Fibroblast of lung (primary cell): ENCODE measurements at regions not wholly inside any gene's neighbourhood (a gene's known extent, or its start where the extent isn't known, plus 50 kb on each side); places are given as distances from the start of the nearest gene placed in this dataset.
A peak's percentile ranks its signal among the peaks of the same experiment; 100 is the strongest.

Experiments used
- DNase-seq, 2 donors: peaks; one replicate each; pipeline versions ENCODE4 v3.0.0 to v3.0.0-alpha.2; 2010; ENCODE audit warnings: low read depth in 2 of 2
- H2AFZ ChIP-seq: 2 replicates; pipeline ENCODE4 v1.5.1; 2012; ENCODE audit warnings: low read length, control low read depth, inconsistent platforms
- H3K27ac ChIP-seq: 2 replicates; pipeline ENCODE4 v1.5.1; 2011; ENCODE audit warnings: low read length, control low read depth; ENCODE audit not compliant: insufficient read depth
- H3K27me3 ChIP-seq: 2 replicates; pipeline ENCODE4 v1.5.1; 2011; ENCODE audit warnings: mild to moderate bottlenecking, low read length; ENCODE audit not compliant: control insufficient read depth, insufficient read depth
- H3K36me3 ChIP-seq: 2 replicates; pipeline ENCODE4 v1.5.1; 2011; ENCODE audit warnings: low read length; ENCODE audit not compliant: control insufficient read depth, insufficient read depth
- H3K4me1 ChIP-seq: 2 replicates; pipeline ENCODE4 v1.5.1; 2011; ENCODE audit warnings: low read length; ENCODE audit not compliant: control insufficient read depth, insufficient read depth; ENCODE audit errors: extremely low read depth
- H3K4me2 ChIP-seq: 2 replicates; pipeline ENCODE4 v1.5.1; 2011; ENCODE audit warnings: low read length, control low read depth; ENCODE audit not compliant: insufficient read depth; ENCODE audit errors: extremely low read depth
- H3K4me3 ChIP-seq, 4 experiments: fragments of 200-600 bp in 1 of 4; sonication (generic) in 1 of 4; replicated peaks in 1 of 4; 2 replicates each; pipeline ENCODE4 v1.5.1; 2011 to 2016; ENCODE audit warnings: low read length in 4 of 4, low read depth in 3 of 4, mild to moderate bottlenecking in 3 of 4, control low read depth in 2 of 4, inconsistent platforms in 1 of 4, mixed read lengths in 1 of 4; ENCODE audit not compliant: insufficient read depth in 1 of 4; ENCODE audit errors: control extremely low read depth in 1 of 4
- H3K79me2 ChIP-seq: 2 replicates; pipeline ENCODE4 v1.5.1; 2012; ENCODE audit warnings: mild to moderate bottlenecking, low read length, inconsistent platforms; ENCODE audit not compliant: control insufficient read depth, insufficient read depth
- H3K9ac ChIP-seq: 2 replicates; pipeline ENCODE4 v1.5.1; 2011; ENCODE audit warnings: mild to moderate bottlenecking, low read length, control low read depth; ENCODE audit not compliant: insufficient read depth
- H3K9me3 ChIP-seq: 2 replicates; pipeline ENCODE4 v1.5.1; 2012; ENCODE audit warnings: low read depth, low read length; ENCODE audit not compliant: control insufficient read depth, insufficient read depth
- H4K20me1 ChIP-seq: 2 replicates; pipeline ENCODE4 v1.5.1; 2011; ENCODE audit warnings: low read length; ENCODE audit not compliant: control insufficient read depth, insufficient read depth; ENCODE audit errors: extremely low read depth
- EZH2 ChIP-seq: IDR thresholded peaks from 2 replicates; pipeline ENCODE4 v1.5.1; 2012; ENCODE audit warnings: low read length, control low read depth, mild to moderate bottlenecking; ENCODE audit errors: missing control alignments
- TF ChIP-seq, protein P1 (sequence below), 2 donors: IDR thresholded peaks in 1 of 2; conservative IDR thresholded peaks in 1 of 2; 1 replicate in 1 of 2; 2 replicates in 1 of 2; pipeline ENCODE4 v1.5.1; 2011 to 2012; ENCODE audit warnings: low read length in 2 of 2, control low read depth in 1 of 2, inconsistent platforms in 1 of 2, low read depth in 1 of 2, mild to moderate bottlenecking in 1 of 2

DNA sequence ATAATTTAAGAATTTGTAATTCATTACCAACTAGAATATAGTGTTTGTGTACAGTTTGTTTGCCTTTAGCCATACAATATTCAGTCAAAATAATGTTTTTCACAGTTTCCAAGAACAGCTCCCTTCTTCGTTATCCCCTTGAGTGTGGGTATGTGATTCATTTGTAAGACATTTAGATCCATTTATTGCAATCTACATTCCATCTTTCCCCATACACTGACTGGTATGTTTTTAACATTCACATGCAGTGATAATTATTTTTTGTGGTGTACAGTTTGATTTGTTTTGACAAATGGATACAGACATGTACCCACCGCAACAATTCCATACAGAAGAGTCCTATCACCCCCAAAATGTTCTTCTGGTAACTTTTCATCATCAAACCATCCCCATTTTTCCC is 589.1 kb upstream of the ADAMTS5 start:
- Histone ChIP-seq H3K27me3 (no peaks in the 10 kb centered on the region), H3K79me2 (no peaks in the 10 kb centered on the region), H4K20me1 (no peaks in the 10 kb centered on the region), H3K4me3 (no peak overlapping the region), H3K36me3 (no peaks in the 10 kb centered on the region), H3K27ac (no peak overlapping the region), H3K9me3 (no peaks in the 10 kb centered on the region), H3K9ac (no peak overlapping the region), H3K4me1 (no peaks in the 10 kb centered on the region), H3K4me2 (no peak overlapping the region), H2AFZ (no peak overlapping the region)
- peak in 1 of 2 donors; percentile 51 for DNase-seq
- TF ChIP-seq, protein P1, sequence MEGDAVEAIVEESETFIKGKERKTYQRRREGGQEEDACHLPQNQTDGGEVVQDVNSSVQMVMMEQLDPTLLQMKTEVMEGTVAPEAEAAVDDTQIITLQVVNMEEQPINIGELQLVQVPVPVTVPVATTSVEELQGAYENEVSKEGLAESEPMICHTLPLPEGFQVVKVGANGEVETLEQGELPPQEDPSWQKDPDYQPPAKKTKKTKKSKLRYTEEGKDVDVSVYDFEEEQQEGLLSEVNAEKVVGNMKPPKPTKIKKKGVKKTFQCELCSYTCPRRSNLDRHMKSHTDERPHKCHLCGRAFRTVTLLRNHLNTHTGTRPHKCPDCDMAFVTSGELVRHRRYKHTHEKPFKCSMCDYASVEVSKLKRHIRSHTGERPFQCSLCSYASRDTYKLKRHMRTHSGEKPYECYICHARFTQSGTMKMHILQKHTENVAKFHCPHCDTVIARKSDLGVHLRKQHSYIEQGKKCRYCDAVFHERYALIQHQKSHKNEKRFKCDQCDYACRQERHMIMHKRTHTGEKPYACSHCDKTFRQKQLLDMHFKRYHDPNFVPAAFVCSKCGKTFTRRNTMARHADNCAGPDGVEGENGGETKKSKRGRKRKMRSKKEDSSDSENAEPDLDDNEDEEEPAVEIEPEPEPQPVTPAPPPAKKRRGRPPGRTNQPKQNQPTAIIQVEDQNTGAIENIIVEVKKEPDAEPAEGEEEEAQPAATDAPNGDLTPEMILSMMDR (conservative IDR thresholded peaks at IDR 0.05 in 1 of 2, IDR thresholded peaks at IDR 0.05 in 1 of 2; ENCODE audit: low read depth in 1 of 2, low read length in 2 of 2), result no peak
- TF ChIP-seq EZH2, result no peak

DNA sequence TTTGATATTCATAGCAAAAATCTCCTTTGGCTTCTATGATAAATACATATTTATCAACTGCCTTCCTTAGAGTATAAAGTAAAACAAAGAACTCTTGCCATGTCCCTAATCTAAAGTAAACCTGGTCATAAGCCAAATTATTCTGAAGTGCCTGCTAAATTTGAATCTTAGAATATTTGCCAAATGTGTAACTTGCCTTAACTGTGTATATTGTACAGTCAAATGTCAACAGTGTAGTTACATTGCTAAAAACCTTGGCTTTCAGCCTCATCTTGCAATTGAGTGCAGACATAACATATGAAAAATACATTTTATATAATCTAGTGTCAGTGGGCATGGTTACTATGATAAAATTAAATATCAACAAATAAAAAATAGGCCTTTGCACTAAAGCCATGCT is 583.4 kb upstream of the ADAMTS5 start:
- no peaks in the 10 kb centered on the region for H4K20me1 ChIP-seq
- H3K4me2 ChIP-seq, result no peak overlapping the region
- H3K4me3 ChIP-seq, result no peak overlapping the region
- no peaks in the 10 kb centered on the region for H3K27me3 ChIP-seq
- H3K4me1 ChIP-seq, result peaks cover 2% of the 10 kb centered on the region
- no peaks in the 10 kb centered on the region for H3K36me3 ChIP-seq
- H3K9ac ChIP-seq, result no peak overlapping the region
- TF ChIP-seq EZH2, result no peak
- TF ChIP-seq, protein P1 (conservative IDR thresholded peaks at IDR 0.05 in 1 of 2, IDR thresholded peaks at IDR 0.05 in 1 of 2; ENCODE audit: low read depth in 1 of 2, low read length in 2 of 2), result no peak
- no peak overlapping the region for H2AFZ ChIP-seq
- H3K79me2 ChIP-seq, result no peaks in the 10 kb centered on the region
- DNase-seq, result peak in 1 of 2 donors; percentile 71
- no peaks in the 10 kb centered on the region for H3K9me3 ChIP-seq
- H3K27ac ChIP-seq, result no peak overlapping the region

DNA sequence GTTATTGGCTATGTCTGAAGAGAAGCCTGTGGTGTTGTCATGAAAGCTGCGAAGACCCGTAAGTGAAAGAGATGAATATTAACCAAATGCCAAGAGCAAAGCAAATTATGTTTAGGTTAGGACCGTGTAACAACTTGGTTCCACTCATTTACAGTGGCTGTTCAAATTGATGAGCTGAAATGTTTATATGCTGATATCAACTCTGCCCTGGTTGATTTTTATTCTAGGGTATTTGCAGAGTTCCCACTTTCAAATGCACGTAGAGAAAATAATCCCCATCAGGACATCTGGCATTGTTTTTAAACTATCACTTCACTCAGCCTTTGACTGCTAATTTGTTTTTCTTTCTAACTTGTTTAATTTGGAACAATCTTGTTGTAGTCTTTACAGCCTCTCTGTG is 581.6 kb upstream of the ADAMTS5 start:
- no peak overlapping the region for H3K4me3 ChIP-seq
- H4K20me1 ChIP-seq, result no peaks in the 10 kb centered on the region
- H2AFZ ChIP-seq, result peak overlapping the region; percentile 80
- no peak overlapping the region for H3K27ac ChIP-seq
- peak overlapping the region; percentile 51 for H3K4me2 ChIP-seq
- no peak overlapping the region for H3K9ac ChIP-seq
- no peak for TF ChIP-seq EZH2
- TF ChIP-seq, protein P1 (conservative IDR thresholded peaks at IDR 0.05 in 1 of 2, IDR thresholded peaks at IDR 0.05 in 1 of 2; ENCODE audit: low read depth in 1 of 2, low read length in 2 of 2), result no peak
- peak in 1 of 2 donors; percentile 45 for DNase-seq
- H3K4me1 ChIP-seq, result peaks cover 2% of the 10 kb centered on the region
- H3K36me3 ChIP-seq, result no peaks in the 10 kb centered on the region
- H3K27me3 ChIP-seq, result no peaks in the 10 kb centered on the region
- H3K79me2 ChIP-seq, result no peaks in the 10 kb centered on the region
- H3K9me3 ChIP-seq, result no peaks in the 10 kb centered on the region
